ENCODE measurements at regions not wholly inside any gene's neighbourhood (a gene's known extent, or its start where the extent isn't known, plus 50 kb on each side); places are given as distances from the start of the nearest gene placed in this dataset.

DNA sequence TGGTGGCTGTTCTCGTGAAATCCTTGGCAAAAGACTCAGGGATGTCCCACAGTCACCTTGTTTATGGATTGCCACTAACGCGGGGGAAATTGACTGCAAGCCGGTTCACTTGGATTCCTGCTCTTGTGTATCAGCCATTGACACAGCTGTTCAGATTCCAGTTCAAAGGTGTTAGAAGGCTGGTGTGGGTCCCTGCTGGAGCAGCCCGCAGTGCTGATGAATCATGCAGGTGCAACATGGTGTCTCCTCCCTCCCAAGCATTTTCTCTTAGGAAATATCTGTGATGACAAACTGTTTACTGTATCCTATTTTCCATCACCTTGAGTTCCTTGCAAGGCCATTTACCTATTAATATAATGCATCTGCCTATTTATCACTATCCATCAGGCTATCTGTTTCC, 170.1 kb downstream of the GATA3 start:
- Histone ChIP-seq H3K9me3 (no peaks in the 10 kb centered on the region), H3K27me3 (no peaks in the 10 kb centered on the region), H4K20me1 (no peaks in the 10 kb centered on the region), H3K4me3 (no peak overlapping the region), H3K27ac (no peak overlapping the region), H3K36me3 (no peaks in the 10 kb centered on the region), H3K4me2 (no peak overlapping the region), H3K4me1 (no peaks in the 10 kb centered on the region), H3K9ac (no peak overlapping the region)
- no peak for TF ChIP-seq Cebpa-rat (IDR thresholded peaks at IDR 0.05)

GRCh38 chr10:8225187-8225586, 170.7 kb downstream of the GATA3 start:
- H3K4me3 ChIP-seq: no peak overlapping the region
- no peaks in the 10 kb centered on the region for H3K9me3 ChIP-seq
- no peaks in the 10 kb centered on the region for H3K27me3 ChIP-seq
- H3K9ac ChIP-seq: no peak overlapping the region
- no peaks in the 10 kb centered on the region for H3K4me1 ChIP-seq
- H4K20me1 ChIP-seq: no peaks in the 10 kb centered on the region
- no peak for TF ChIP-seq Cebpa-rat (IDR thresholded peaks at IDR 0.05)
- no peak overlapping the region for H3K27ac ChIP-seq
- no peak overlapping the region for H3K4me2 ChIP-seq
- no peaks in the 10 kb centered on the region for H3K36me3 ChIP-seq

DNA sequence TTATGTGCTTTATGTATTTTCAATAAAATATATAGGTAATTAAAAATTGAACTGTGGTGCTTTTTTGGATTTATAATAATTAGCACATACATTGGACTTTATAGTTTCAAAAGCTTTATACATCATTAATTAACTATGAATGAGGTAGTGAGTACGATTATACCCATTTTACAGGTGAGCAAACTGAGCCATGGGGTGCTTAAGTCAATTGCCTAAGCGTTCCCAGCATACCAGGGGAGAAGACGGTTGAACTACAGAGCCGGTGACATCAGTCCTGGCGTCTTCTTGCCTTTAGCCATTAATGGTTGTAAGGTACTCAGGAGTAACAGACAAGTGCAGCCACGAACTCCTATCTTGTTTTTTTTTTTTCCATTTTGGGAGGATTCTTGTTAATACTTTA, 172.8 kb downstream of the GATA3 start:
- Histone ChIP-seq H3K27me3 (no peaks in the 10 kb centered on the region), H3K4me3 (no peak overlapping the region), H3K9me3 (no peaks in the 10 kb centered on the region), H3K9ac (no peak overlapping the region), H3K4me2 (no peak overlapping the region), H3K4me1 (peaks cover 5% of the 10 kb centered on the region; the same call in 1 of the 2 replicates), H4K20me1 (no peaks in the 10 kb centered on the region), H3K36me3 (no peaks in the 10 kb centered on the region), H3K27ac (no peak overlapping the region)
- TF ChIP-seq Cebpa-rat (IDR thresholded peaks at IDR 0.05): no peak

DNA sequence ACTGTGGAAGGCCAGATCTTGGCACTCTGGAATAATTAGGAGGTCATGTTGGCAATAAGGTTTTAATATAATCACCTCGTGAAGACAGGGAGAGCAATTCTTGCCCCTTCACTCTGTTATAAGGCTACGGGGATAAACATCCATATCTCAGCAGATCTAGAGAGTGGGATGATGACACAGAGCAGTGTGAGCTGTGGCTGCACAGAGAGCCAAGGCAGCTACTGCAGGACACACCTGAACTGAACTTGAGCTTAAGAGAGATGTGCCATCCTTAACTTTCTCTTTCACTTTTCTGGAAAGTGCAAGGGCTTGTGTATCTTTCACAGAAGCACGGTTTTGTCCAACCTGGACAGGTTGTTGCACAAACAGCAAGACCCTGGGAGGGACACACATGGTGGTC, 174.7 kb downstream of the GATA3 start:
- no peak overlapping the region for H3K9ac ChIP-seq
- no peaks in the 10 kb centered on the region for H3K9me3 ChIP-seq
- no peak for TF ChIP-seq Cebpa-rat (IDR thresholded peaks at IDR 0.05)
- H3K4me1 ChIP-seq: peaks cover 5% of the 10 kb centered on the region; the same call in 1 of the 2 replicates
- H3K27ac ChIP-seq: no peak overlapping the region
- H3K4me3 ChIP-seq: no peak overlapping the region
- no peaks in the 10 kb centered on the region for H4K20me1 ChIP-seq
- no peaks in the 10 kb centered on the region for H3K27me3 ChIP-seq
- no peak overlapping the region for H3K4me2 ChIP-seq
- no peaks in the 10 kb centered on the region for H3K36me3 ChIP-seq

GRCh38 chr10:8230902-8231301, 176.4 kb downstream of the GATA3 start:
- H3K4me3 ChIP-seq: no peak overlapping the region
- H4K20me1 ChIP-seq: no peaks in the 10 kb centered on the region
- H3K4me1 ChIP-seq: peaks cover 5% of the 10 kb centered on the region; the same call in 1 of the 2 replicates
- no peaks in the 10 kb centered on the region for H3K9me3 ChIP-seq
- no peak overlapping the region for H3K4me2 ChIP-seq
- H3K27ac ChIP-seq: no peak overlapping the region
- no peak overlapping the region for H3K9ac ChIP-seq
- H3K27me3 ChIP-seq: no peaks in the 10 kb centered on the region
- TF ChIP-seq Cebpa-rat (IDR thresholded peaks at IDR 0.05): no peak
- no peaks in the 10 kb centered on the region for H3K36me3 ChIP-seq

GRCh38 chr10:8233049-8233448, 178.6 kb downstream of the GATA3 start:
- Histone ChIP-seq H3K9me3 (no peaks in the 10 kb centered on the region), H3K4me2 (no peak overlapping the region), H3K9ac (no peak overlapping the region), H3K27me3 (no peaks in the 10 kb centered on the region), H4K20me1 (no peaks in the 10 kb centered on the region), H3K36me3 (no peaks in the 10 kb centered on the region), H3K27ac (no peak overlapping the region), H3K4me3 (no peak overlapping the region), H3K4me1 (peaks cover 5% of the 10 kb centered on the region; the same call in 1 of the 2 replicates)
- no peak for TF ChIP-seq Cebpa-rat (IDR thresholded peaks at IDR 0.05)

GRCh38 chr10:8233832-8234259, 179.4 kb downstream of the GATA3 start:
- no peak overlapping the region for H3K9ac ChIP-seq
- no peak overlapping the region for H3K27ac ChIP-seq
- H3K9me3 ChIP-seq: no peaks in the 10 kb centered on the region
- H3K4me3 ChIP-seq: no peak overlapping the region
- no peaks in the 10 kb centered on the region for H4K20me1 ChIP-seq
- no peaks in the 10 kb centered on the region for H3K27me3 ChIP-seq
- H3K4me2 ChIP-seq: no peak overlapping the region
- H3K36me3 ChIP-seq: no peaks in the 10 kb centered on the region
- H3K4me1 ChIP-seq: peaks cover 5% of the 10 kb centered on the region; the same call in 1 of the 2 replicates
- TF ChIP-seq Cebpa-rat (IDR thresholded peaks at IDR 0.05): no peak

GRCh38 chr10:8235253-8236027, 181.0 kb downstream of the GATA3 start:
- peaks cover 5% of the 10 kb centered on the region; the same call in 1 of the 2 replicates for H3K4me1 ChIP-seq
- H4K20me1 ChIP-seq: no peaks in the 10 kb centered on the region
- no peak for TF ChIP-seq Cebpa-rat (IDR thresholded peaks at IDR 0.05)
- no peak overlapping the region for H3K4me3 ChIP-seq
- H3K9me3 ChIP-seq: no peaks in the 10 kb centered on the region
- H3K36me3 ChIP-seq: no peaks in the 10 kb centered on the region
- H3K27ac ChIP-seq: no peak overlapping the region
- no peak overlapping the region for H3K9ac ChIP-seq
- no peaks in the 10 kb centered on the region for H3K27me3 ChIP-seq
- no peak overlapping the region for H3K4me2 ChIP-seq

GRCh38 chr10:8238986-8239385, 184.5 kb downstream of the GATA3 start:
- Histone ChIP-seq H3K4me1 (peaks cover 1% of the 10 kb centered on the region), H3K36me3 (no peaks in the 10 kb centered on the region), H3K9ac (no peak overlapping the region), H3K4me2 (no peak overlapping the region), H3K9me3 (no peaks in the 10 kb centered on the region), H3K27ac (no peak overlapping the region), H3K27me3 (no peaks in the 10 kb centered on the region), H3K4me3 (no peak overlapping the region), H4K20me1 (no peaks in the 10 kb centered on the region)
- no peak for TF ChIP-seq Cebpa-rat (IDR thresholded peaks at IDR 0.05)

DNA sequence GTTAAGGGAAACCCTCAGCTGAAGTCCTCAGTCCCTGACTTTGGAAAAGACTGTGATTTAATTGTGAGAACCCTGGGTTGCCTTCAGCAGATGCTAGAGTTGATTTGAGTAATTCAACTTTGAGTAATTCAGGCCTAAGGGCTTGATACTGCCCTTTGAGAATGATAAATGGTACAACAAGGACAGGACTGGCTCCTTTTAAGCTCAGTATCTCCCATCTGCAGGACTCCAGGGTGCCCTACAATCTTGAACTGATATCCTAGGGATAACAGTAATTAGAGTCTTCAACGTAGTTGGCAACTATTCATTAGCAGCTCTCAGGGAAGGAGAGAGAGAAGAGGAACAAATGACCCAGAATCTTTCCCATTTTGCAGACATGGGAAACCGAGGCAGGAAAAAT, 186.4 kb downstream of the GATA3 start:
- no peak overlapping the region for H3K4me2 ChIP-seq
- H4K20me1 ChIP-seq: no peaks in the 10 kb centered on the region
- TF ChIP-seq Cebpa-rat (IDR thresholded peaks at IDR 0.05): no peak
- no peaks in the 10 kb centered on the region for H3K36me3 ChIP-seq
- peaks cover 20% of the 10 kb centered on the region for H3K4me1 ChIP-seq
- H3K27ac ChIP-seq: no peak overlapping the region
- H3K27me3 ChIP-seq: no peaks in the 10 kb centered on the region
- H3K9me3 ChIP-seq: no peaks in the 10 kb centered on the region; the same call in none of the 2 replicates
- H3K9ac ChIP-seq: no peak overlapping the region
- no peak overlapping the region for H3K4me3 ChIP-seq

Data from BLaER1 (cell line).